Heart left ventricle (tissue), 16 donors: ENCODE measurements at regions not wholly inside any gene's neighbourhood (a gene's known extent, or its start where the extent isn't known, plus 50 kb on each side); places are given as distances from the start of the nearest gene placed in this dataset.

Experiments
- ATAC-seq, 4 donors: fragments of 200-7000 bp; cut with Tn5 transposase; one replicate each; pipeline ENCODE4 v1.9.1; 2020 to 2022; ENCODE audit warnings: moderate library complexity in 4 of 4, mild to moderate bottlenecking in 3 of 4, moderate number of reproducible peaks in 1 of 4
- DNase-seq, 5 donors: peaks; one replicate each; pipeline ENCODE4 v3.0.0-alpha.2; 2020
- H3K27ac ChIP-seq, 12 donors: fragments of 200-600 bp; sonication (generic) in 4 of 12; one replicate each; pipeline versions ENCODE4 v1.5.0 to v1.8.0; 2016 to 2022; ENCODE audit warnings: mild to moderate bottlenecking in 2 of 12
- H3K27me3 ChIP-seq, 9 donors: fragments of 200-600 bp; sonication (generic) in 2 of 9; one replicate each; pipeline versions ENCODE4 v1.5.1 to v1.8.0; 2016 to 2022; ENCODE audit warnings: mild to moderate bottlenecking in 3 of 9
- H3K36me3 ChIP-seq, 9 donors: fragments of 200-600 bp; sonication (generic) in 2 of 9; one replicate each; pipeline versions ENCODE4 v1.5.0 to v1.8.0; 2018 to 2022; ENCODE audit warnings: mild to moderate bottlenecking in 2 of 9
- H3K4me1 ChIP-seq, 12 donors: fragments of 200-600 bp; sonication (generic) in 4 of 12; one replicate each; pipeline versions ENCODE4 v1.5.0 to v1.8.0; 2016 to 2022; ENCODE audit warnings: mild to moderate bottlenecking in 3 of 12
- H3K4me3 ChIP-seq, 12 donors: fragments of 200-600 bp; sonication (generic) in 4 of 12; one replicate each; pipeline versions ENCODE4 v1.5.0 to v1.8.0; 2017 to 2022; ENCODE audit warnings: mild to moderate bottlenecking in 9 of 12, moderate library complexity in 4 of 12
- H3K9me3 ChIP-seq, 12 donors: fragments of 200-600 bp; sonication (generic) in 4 of 12; one replicate each; pipeline versions ENCODE4 v1.5.0 to v1.8.0; 2016 to 2022; ENCODE audit warnings: mild to moderate bottlenecking in 1 of 12
- CTCF ChIP-seq, 12 donors: fragments of 200-600 bp; sonication (generic) in 4 of 12; IDR thresholded peaks; one replicate each; pipeline versions ENCODE4 v1.5.0 to v1.8.0; 2018 to 2022; ENCODE audit warnings: antibody characterized with exemption in 12 of 12, mild to moderate bottlenecking in 5 of 12
- POLR2A ChIP-seq, 2 donors: fragments of 450-650 bp; IDR thresholded peaks; one replicate each; pipeline ENCODE4 v1.6.1; 2017; ENCODE audit warnings: antibody characterized with exemption in 2 of 2, mild to moderate bottlenecking in 2 of 2, moderate library complexity in 2 of 2
- WGBS, 4 donors: extraction: QIAGEN DNeasy Blood & Tissue Kit in 2 of 4; methylation state at CpG; one replicate each; pipeline versions ENCODE4 v1.1.5 to v1.1.7; 2013 to 2018; 5-methylcytosine and 5-hydroxymethylcytosine counted together
- intact Hi-C, 10 donors: fragments of 100-400 bp; cut with DNase I; formaldehyde crosslinking; loops; one replicate each; pipeline versions ENCODE4 v1.11.1 to v1.14.2; 2022
- donor health status: ischemic (EF 13 %, LVEDD 7.1; RV severe dilation, severe dysfunction).
- donor health status: healthy with polysubstance abuse.
- donor health status: DM: no; HTN: yes; CAD: no.
- donor health status: DM: no; HTN: no; CAD: no.
- donor health status: ischemic (EF 25% LVEDD 6.9; RV normal size, moderate dysfunction).
- donor health status: ischemic (EF 25% LVEDD 5.7; RV mildly dilated, moderate dysfunction).
- donor health status: healthy.
- donor health status: DM: yes; HTN: yes; CAD: no.
- donor health status: ischemic (EF 35%, LVEDD 5.7; RV mildly dilated, moderate dysfunction).
- donor health status: nonischemic (EF 11% LVEDD 7.7; RV severe dilation, severe dysfunction).
- donor health status: DM: yes; HTN: yes; CAD: no.
- donor health status: PGD.
- donor health status: ischemic (EF 29% LVEDD 5.4; RV normal size, mild dysfunction).
- donor health status: nonischemic (EF 23%, LVEDD 6.1; RV moderate dilation, normal function).

- Histone ChIP-seq H3K36me3 (no peaks in the 10 kb centered on the region), H3K27ac (no peak overlapping the region), H3K27me3 (no peaks in the 10 kb centered on the region), H3K9me3 (no peaks in the 10 kb centered on the region), H3K4me1 (peaks cover 0 to 10% (median 0%) of the 10 kb centered on the region in 12 donors), H3K4me3 (no peak overlapping the region)
- DNase-seq (no peak), ATAC-seq (no peak)
- WGBS, 4 donors, result 97 to 100% (median 100%) methylated on average over 2 of the region's 2 CpGs
- no peak for TF ChIP-seq POLR2A (IDR thresholded peaks at IDR 0.05)
- TF ChIP-seq CTCF (IDR thresholded peaks at IDR 0.05), result no peak
- intact Hi-C loops, result loop anchor here in 2 of 10 donors (5.0 to 10.0 kb wide), 2 partner anchors 43 to 50 kb away; no protein-coding TSS in a partner anchor
Measured at GRCh38 chr9:84125046-84125445, 144.4 kb downstream of the RMI1 start.

GRCh38 chr9:84129529-84129928, 148.9 kb downstream of the RMI1 start:
- no peaks in the 10 kb centered on the region for H3K9me3 ChIP-seq
- intact Hi-C loops, result loop anchor here in 2 of 10 donors (5.0 to 10.0 kb wide), 2 partner anchors 45 to 47 kb away; no protein-coding TSS in a partner anchor
- DNase-seq (no peak), ATAC-seq (no peak)
- H3K4me1 ChIP-seq, result no peaks in the 10 kb centered on the region
- H3K36me3 ChIP-seq, result no peaks in the 10 kb centered on the region
- 65 to 74% (median 72%) methylated on average over 5 of the region's 5 CpGs for WGBS, 4 donors
- no peak for TF ChIP-seq CTCF (IDR thresholded peaks at IDR 0.05)
- TF ChIP-seq POLR2A (IDR thresholded peaks at IDR 0.05), result no peak
- no peak overlapping the region for H3K27ac ChIP-seq
- H3K27me3 ChIP-seq, result no peaks in the 10 kb centered on the region
- H3K4me3 ChIP-seq, result no peak overlapping the region

- no peaks in the 10 kb centered on the region for H3K36me3 ChIP-seq
- H3K4me1 ChIP-seq, result peaks cover 0 to 27% (median 16%) of the 10 kb centered on the region in 12 donors
- TF ChIP-seq POLR2A (IDR thresholded peaks at IDR 0.05), result no peak
- no peak for TF ChIP-seq CTCF (IDR thresholded peaks at IDR 0.05)
- ATAC-seq, result peak in 1 of 4 donors; percentile 27
- no peak for DNase-seq
- intact Hi-C loops, result no loop called here
- H3K27me3 ChIP-seq, result peaks cover 0 to 15% (median 0%) of the 10 kb centered on the region in 9 donors
- no peak overlapping the region for H3K4me3 ChIP-seq
- WGBS, 4 donors, result 74 to 77% (median 76%) methylated on average over 13 of the region's 13 CpGs
- H3K9me3 ChIP-seq, result no peaks in the 10 kb centered on the region
- no peak overlapping the region for H3K27ac ChIP-seq
Measured at GRCh38 chr9:84136119-84136868, 155.7 kb downstream of the RMI1 start.

GRCh38 chr9:84137968-84138367, 157.4 kb downstream of the RMI1 start:
- Histone ChIP-seq H3K4me1 (peaks cover 0 to 28% (median 16%) of the 10 kb centered on the region in 12 donors), H3K27ac (no peak overlapping the region), H3K36me3 (no peaks in the 10 kb centered on the region), H3K27me3 (peaks cover 0 to 30% (median 9%) of the 10 kb centered on the region in 9 donors), H3K9me3 (no peaks in the 10 kb centered on the region), H3K4me3 (no peak overlapping the region)
- intact Hi-C loops, result no loop called here
- DNase-seq (peak in 1 of 5 donors; percentile 40), ATAC-seq (peak in 3 of 4 donors; percentile 20 to 86 (median 81))
- TF ChIP-seq CTCF (IDR thresholded peaks at IDR 0.05) (no peak), POLR2A (IDR thresholded peaks at IDR 0.05) (no peak)
- WGBS, 4 donors, result 88 to 96% (median 92%) methylated on average over 2 of the region's 2 CpGs
